PC-3 (cell line): ENCODE measurements at regions not wholly inside any gene's neighbourhood (a gene's known extent, or its start where the extent isn't known, plus 50 kb on each side); places are given as distances from the start of the nearest gene placed in this dataset.

Experiments used
- CTCF ChIP-seq: fragments of 300-600 bp; sonication (generic); conservative IDR thresholded peaks from 2 replicates; pipeline ENCODE4 v1.5.1; 2017; ENCODE audit warnings: antibody characterized with exemption, low read depth, mild to moderate bottlenecking, low read length
- EZH2 ChIP-seq: fragments of 300-600 bp; sonication (generic); IDR thresholded peaks from one replicate; pipeline ENCODE4 v1.6.1; 2017; ENCODE audit warnings: antibody characterized with exemption, mild to moderate bottlenecking, low read length; ENCODE audit not compliant: unreplicated experiment

- TF ChIP-seq CTCF (no peak), EZH2 (no peak)
These were observed 155.7 kb downstream of the TNFSF18 start for GRCh38 chr1:172895050-172895460.
